ENCODE measurements at regions not wholly inside any gene's neighbourhood (a gene's known extent, or its start where the extent isn't known, plus 50 kb on each side); places are given as distances from the start of the nearest gene placed in this dataset.
"Not testable (repeated sequence)": the region's sequence is repeated elsewhere in the genome, so short reads cannot be mapped to it uniquely, and the experiment has no call there.

- DNase-seq = peak; percentile 100
Measured at GRCh38 chr1:38153778-38154470, 107.3 kb upstream of the POU3F1 start.

GRCh38 chr1:38153066-38153777 lies 106.6 kb upstream of the POU3F1 start:
- peak; percentile 100 for DNase-seq

- peak; percentile 100 for DNase-seq
Measured at GRCh38 chr1:38152351-38153065, 105.9 kb upstream of the POU3F1 start.

GRCh38 chr1:38151399-38151798 lies 104.8 kb upstream of the POU3F1 start:
- no peak for DNase-seq

GRCh38 chr1:38146079-38146478 lies 99.5 kb upstream of the POU3F1 start:
- DNase-seq = not testable (repeated sequence)

- no peak for DNase-seq
Measured at GRCh38 chr1:38142606-38143005, 96.0 kb upstream of the POU3F1 start.

GRCh38 chr1:38141483-38141882 lies 94.9 kb upstream of the POU3F1 start:
- DNase-seq = no peak

- no peak for DNase-seq
Measured at GRCh38 chr1:38139738-38140487, 93.3 kb upstream of the POU3F1 start.

GRCh38 chr1:38138498-38139233 lies 92.1 kb upstream of the POU3F1 start:
- DNase-seq = no peak

GRCh38 chr1:38137164-38137563 lies 90.6 kb upstream of the POU3F1 start:
- no peak for DNase-seq

- no peak for DNase-seq
Measured at GRCh38 chr1:38135625-38136414, 89.2 kb upstream of the POU3F1 start.

- no peak for DNase-seq
Measured at GRCh38 chr1:38134294-38134755, 87.7 kb upstream of the POU3F1 start.

- DNase-seq = no peak
Measured at GRCh38 chr1:38133756-38134155, 87.2 kb upstream of the POU3F1 start.

- no peak for DNase-seq
Measured at GRCh38 chr1:38133304-38133703, 86.7 kb upstream of the POU3F1 start.

- DNase-seq = no peak
Measured at GRCh38 chr1:38132681-38133080, 86.1 kb upstream of the POU3F1 start.

GRCh38 chr1:38131024-38131585 lies 84.5 kb upstream of the POU3F1 start:
- DNase-seq = no peak

GRCh38 chr1:38129971-38130370 lies 83.4 kb upstream of the POU3F1 start:
- DNase-seq = no peak

GRCh38 chr1:38129473-38129872 lies 82.9 kb upstream of the POU3F1 start:
- DNase-seq = no peak

- no peak for DNase-seq
Measured at GRCh38 chr1:38128926-38129453, 82.4 kb upstream of the POU3F1 start.

GRCh38 chr1:38128511-38128910 lies 81.9 kb upstream of the POU3F1 start:
- DNase-seq = no peak

GRCh38 chr1:38127428-38127827 lies 80.8 kb upstream of the POU3F1 start:
- no peak for DNase-seq
